ELR (cell line): ENCODE measurements at regions not wholly inside any gene's neighbourhood (a gene's known extent, or its start where the extent isn't known, plus 50 kb on each side); places are given as distances from the start of the nearest gene placed in this dataset.
"Not testable (repeated sequence)": the region's sequence is repeated elsewhere in the genome, so short reads cannot be mapped to it uniquely, and the experiment has no call there.

ENCODE experiments used
- DNase-seq: peaks from one replicate; pipeline ENCODE4 v3.0.0-alpha.2; 2015; ENCODE audit warnings: low read depth

DNA sequence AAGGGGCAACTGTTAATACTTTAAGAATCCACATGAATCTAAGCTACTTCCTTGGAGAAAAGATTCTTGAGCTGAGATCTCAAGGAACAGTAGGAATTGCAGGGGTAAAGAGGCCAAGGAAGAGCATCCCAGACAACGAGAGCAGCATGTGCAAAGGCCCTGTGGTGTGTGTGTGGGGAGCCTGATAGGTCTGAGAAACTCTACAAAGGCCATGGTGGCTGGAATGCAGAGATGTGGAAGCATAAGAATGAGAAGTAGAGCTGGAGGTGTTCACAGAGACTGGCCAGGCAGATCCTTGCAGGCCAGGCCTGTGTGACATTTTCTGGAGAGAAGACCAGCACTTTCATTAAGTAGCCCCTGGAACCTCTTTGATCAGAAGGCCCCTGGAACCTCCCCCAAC lies 105.8 kb upstream of the GRK3 start:
- DNase-seq = not testable (repeated sequence)

DNA sequence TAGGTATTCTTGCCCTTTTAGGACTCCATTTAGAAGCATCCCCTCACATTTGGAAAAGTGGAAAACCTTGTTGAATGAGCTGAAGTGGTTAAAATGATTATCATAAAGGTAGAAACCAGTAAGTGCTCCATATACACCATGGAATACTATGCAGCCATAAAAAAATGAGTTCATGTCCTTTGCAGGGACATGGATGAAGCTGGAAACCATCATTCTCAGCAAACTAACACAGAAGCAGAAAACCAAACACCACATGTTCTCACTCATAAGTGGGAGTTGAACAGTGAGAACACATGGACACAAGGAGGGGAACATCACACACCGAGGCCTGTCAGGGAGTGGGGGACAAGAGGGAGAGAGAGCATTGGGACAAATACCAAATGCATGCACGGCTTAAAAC lies 103.8 kb upstream of the GRK3 start:
- DNase-seq = not testable (repeated sequence)

DNA sequence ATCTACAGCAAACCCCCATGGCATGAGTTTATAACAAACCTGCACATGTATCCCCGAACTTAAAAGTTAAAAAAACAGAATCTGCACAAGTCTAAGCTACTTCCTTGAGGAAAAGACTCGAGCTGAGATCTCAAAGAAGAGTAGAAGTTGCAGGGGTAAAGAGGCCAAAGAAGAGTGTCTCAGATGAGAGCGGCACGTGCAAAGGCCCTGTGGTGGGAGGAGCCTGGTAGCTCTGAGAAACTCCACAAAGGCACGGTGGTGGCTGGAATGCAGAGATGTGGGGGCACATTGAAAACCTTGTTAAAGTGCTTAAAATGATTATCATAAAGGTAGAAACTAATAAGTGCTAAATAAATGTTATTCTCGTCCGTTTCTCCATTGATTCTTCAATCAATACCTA lies 103.2 kb upstream of the GRK3 start:
- DNase-seq = no peak

DNA sequence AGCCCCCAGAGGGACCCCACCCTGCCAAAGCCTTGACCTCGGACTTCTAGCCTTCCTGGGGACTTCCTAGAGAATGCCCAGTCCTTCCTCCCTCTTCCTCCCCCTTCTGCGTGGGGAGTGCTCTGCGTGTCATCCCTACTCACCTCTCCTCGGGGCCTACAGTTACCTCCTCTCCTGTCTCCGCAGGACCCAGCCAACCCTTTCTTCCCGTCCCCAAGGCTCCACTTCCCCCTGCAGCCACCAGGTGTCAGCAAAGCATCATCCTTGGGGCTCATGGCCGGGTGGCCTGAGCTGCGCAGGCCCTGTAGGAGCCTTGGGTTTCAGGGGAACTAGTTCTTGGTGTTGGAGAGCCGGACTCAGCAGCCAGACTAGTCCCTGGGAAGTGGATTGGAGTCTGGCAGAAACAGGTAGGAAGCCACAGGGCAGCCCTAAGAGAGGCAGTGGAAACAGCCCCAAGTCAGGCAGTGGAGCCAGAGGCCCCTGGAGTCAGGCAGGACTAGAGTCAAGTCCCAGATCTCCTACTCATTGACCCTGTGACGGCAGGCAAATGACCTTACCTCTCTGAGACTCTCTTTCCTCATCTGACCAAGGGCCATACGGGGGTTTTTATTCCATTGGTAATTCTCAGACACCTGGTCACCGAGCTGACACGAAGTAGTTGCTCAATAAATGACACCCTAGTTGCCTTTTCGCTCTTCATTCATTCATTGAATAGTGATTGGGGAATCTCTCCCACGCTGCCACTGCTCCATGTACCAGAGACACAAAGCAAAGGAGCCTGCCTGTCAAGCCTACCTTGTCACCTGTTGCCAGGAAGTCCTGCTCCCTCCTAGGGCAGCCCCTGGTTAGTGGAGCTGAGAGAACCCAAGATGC lies 101.8 kb upstream of the GRK3 start:
- DNase-seq = peak; percentile 76

DNA sequence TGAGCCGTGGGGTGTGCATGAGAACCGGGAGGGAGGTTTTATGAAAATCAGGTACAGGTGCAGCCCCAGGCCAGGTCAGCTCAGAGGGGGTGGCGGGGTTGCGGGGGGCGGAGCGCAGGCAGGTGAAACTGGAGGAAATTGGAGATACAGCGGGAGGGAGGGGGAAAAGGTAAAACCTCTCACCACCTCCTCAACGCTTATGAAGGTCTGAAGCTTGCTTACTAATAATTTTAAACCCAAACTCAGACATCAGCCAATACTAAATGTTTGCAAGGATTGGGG lies 101.2 kb upstream of the GRK3 start:
- DNase-seq = not testable (repeated sequence)

DNA sequence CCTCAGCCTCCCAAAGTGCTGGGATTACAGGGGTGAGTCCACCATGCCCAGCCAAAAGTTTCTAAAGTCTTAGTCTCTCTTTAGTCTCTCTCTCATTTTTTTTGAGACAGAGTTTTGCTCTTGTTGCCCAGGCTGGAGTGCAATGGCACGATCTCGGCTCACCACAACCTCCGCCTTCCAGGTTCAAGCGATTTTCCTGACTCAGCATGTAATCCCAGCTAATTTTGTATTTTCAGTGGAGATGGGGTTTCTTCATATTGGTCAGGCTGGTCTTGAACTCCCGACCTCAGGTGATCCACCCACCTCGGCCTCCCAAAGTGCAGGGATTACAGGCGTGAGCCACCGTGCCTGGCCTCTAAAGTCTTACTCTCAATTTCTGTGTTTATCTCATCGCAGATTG lies 100.1 kb upstream of the GRK3 start:
- DNase-seq = not testable (repeated sequence)

DNA sequence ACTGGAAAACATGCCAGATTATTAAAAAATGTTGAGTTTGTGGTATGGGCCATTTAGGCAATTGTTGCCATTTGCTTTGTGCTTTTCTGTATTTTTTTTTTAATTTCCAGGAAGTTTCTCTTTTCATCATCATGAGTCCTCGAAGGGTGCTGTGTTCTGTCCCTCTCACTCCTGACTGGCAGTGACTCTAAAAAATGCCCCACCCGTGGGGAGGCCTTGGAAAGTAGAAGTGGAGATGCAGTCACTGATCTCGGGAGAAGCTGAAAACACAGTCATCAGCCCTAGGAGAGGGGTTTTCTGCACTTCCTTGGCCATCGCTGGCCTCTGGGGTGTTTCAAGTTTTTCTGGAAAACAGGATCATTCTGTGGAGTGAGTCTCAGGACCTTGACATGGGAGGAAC lies 98.5 kb upstream of the GRK3 start:
- DNase-seq = no peak

DNA sequence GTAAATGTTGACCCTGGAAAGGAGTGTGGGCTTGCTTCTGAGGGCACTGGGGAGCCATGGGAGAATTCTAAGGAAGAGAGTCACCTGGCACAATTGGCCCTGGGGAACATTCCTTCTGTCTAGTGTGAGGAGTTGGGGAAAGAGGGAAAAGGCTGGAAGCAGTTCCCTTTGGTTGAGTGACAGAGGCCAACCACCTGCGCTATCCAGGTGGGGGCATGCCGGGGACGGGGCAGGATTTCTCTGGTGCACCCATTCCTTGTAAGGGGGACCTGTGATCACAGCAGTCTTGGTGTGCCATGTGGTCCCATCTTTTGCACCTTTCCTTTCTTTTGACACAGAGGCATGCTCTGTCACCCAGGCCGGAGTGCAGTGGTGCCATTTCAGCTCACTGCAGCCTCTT lies 92.1 kb upstream of the GRK3 start:
- no peak for DNase-seq

DNA sequence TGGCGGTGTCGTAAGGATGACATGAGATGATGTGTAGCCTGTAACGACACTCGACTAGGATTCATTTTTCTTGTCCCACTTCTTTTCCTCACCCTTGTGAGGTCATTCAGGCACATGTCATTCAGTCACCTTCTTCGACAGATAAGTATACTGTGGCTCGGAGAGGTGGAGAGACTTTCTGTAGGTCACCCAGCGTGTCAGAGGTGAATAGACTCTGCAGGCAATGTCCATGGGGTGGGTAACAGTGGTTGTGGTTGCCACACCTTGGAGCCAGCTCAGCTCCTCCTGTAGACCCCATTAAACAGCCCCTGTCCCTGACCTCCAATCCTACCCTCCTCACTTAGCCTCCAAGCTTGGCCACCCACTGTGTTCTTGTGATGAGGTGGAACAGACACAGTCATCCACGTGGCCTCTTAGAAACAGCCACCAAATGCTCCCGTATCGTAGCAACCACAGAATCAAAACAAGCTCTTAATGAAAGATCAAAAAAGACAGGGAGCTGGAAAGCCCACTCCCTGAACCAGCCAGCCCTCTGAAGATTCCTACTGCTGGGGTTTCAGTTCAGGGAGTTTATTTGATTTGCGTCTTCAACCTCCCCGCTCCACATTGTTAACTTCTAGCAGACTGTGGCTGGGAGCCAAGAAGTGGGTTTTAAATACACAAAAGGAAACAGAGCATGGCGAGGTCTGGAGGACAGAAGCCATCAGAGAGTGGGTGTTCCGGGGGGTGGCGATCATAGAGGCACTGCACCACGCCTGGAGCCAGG lies 89.0 kb upstream of the GRK3 start:
- no peak for DNase-seq

DNA sequence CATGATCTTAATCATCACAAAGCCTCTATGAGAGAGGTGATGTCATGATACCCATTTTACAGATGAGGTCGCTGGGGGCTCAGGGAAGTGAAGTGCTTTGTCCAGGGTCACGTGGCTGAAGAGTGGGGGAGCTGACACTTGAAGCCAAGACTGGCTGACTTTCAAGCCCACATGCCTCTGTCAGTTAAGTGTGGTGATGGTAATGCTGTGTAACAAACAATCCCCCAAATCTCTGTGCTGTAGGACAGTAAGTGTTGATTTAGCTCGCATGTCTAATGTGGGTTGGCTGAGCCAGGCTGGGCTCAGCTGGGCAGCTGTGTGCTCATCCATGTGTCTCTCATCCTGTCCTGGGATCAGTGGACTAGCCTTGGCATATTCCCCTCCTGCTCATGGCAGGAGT lies 87.1 kb upstream of the GRK3 start:
- no peak for DNase-seq

DNA sequence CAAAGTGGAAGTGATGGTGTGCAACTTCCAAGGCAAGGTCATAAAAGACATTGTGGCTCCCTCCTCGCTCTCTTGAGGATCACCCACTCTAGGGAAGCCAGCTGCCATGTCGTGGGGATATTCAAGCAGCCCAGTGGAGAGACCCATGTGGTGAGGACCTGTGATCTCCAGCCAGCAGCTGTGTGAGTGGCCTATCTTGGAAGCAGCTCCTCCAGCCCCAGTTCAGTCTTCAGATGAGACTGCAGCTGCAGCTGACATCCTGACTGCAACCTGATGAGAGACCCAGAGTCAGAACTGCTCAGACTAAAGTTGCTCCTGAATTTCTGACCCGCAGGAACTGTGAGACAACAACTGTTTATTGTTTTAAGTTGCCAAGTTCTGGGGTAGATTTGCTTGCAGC lies 86.4 kb upstream of the GRK3 start:
- no peak for DNase-seq

DNA sequence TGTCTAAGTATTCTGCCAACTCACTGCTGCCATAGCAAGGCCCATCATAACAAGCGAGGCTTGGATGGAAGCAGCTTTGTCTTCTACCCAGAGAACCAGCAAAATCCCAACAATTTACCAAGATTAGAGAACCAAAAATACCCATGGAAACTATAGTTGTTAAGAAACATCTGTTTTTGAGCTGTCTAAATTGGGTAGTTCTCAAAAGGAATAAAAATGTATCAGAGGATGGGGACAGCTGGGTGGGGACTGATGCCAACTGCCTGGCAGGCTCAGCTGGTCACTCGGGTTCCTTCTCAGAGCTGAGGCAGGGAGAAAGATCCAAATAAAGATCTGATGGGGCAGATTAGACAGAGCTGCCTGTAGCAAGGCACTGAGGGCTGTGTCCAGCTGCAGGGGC lies 85.9 kb upstream of the GRK3 start:
- no peak for DNase-seq

DNA sequence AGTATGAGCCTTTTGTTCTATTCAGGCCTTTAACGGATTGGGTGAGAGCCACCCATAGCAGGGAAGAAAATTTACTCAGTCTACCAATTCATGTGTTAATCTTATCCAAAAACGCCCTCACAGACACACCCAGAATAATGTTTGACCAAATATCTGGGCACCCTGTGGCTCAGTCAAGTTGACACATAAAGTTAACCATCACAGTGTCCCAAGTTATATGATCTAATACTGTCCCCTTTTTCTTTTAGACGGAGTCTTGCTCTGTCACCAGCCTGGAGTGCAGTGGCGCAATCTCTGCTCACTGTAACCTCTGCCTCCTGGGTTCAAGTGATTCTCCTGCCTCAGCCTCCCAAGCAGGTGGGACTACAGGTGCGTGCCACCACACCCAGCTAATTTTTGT lies 83.6 kb upstream of the GRK3 start:
- DNase-seq = not testable (repeated sequence)

DNA sequence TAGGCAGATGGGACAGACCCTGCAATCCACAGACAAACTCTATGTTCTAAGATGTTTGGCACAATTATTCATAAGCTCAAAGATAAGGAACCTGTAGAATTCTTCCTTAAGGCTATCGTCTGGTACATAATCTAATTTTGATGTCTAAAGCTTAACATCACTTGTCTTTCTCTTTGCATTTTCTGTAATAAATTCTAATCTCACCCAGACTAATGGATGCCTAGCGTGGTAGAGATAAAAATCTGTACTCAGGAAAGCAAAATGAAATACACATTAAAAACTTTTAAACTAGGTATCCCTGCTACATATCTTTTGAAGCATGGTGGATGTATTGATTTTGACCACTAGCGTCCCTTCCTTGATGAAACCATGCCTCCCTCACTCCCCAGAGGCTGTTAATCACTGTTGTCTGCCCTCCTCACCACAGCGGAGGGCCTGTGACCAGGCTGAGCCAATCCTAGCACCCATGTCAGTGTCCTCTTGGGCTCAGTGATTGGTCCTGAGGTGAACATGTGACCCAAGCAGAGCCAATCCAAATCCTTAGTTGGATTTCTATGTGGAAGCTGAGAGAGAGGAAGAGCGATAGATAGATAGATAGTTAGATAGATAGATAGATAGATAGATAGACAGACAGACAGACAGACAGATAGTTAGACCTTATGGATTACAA lies 82.2 kb upstream of the GRK3 start:
- DNase-seq = no peak

DNA sequence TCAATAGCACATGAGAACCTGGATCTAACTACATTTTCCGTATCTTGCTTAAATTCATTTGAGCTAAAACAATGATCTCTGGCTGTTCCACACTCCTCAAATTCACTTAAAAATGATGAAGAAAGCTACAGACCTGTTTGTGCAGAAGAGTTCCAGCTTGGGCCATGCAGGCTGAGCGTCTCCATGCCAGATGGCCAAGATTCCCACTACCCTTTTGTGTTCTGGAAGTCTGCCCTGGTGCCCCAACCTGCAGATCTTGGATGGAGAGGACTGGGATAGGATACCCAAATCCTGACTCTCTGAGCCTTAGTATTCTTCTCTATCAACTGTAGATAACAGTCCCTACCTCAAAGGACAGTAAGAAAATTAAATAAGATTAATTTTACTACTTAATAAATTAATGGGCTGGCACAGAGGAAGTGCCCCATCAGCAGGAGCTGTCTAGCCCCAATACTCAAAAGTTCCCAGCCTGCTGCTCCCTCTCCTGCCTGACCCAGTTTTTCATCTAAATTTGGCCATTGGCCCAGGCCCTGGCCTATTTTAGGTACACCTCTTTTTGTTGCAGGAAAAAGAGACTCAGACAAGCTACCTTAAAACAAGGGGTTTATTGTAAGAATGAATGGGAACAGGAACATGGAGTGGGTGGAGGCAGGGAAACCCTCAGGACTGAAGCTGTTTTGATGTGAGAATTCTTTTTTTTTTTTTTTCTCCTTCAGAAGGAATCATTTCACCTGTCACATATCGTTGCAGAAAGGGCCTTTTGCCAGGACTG lies 81.4 kb upstream of the GRK3 start:
- no peak for DNase-seq

DNA sequence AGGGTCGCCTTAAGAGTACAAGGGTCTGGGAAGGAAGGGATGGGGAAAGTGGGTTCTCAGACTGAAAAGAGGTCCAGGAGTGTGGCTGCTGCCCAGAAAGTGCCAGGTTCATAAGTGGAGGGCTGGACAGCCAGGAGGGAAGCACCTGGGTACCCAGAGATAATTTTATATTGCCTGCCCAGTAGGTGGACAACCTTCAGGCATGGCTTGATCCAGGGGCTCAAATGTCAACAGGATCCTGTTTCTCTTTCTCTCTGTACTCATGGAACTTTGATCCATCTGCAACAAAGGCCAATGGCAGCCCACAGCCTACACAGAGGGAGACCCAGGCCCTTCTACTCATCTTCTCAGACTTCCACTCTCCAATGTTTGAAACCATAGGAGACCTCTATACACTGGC lies 80.5 kb upstream of the GRK3 start:
- DNase-seq = no peak

DNA sequence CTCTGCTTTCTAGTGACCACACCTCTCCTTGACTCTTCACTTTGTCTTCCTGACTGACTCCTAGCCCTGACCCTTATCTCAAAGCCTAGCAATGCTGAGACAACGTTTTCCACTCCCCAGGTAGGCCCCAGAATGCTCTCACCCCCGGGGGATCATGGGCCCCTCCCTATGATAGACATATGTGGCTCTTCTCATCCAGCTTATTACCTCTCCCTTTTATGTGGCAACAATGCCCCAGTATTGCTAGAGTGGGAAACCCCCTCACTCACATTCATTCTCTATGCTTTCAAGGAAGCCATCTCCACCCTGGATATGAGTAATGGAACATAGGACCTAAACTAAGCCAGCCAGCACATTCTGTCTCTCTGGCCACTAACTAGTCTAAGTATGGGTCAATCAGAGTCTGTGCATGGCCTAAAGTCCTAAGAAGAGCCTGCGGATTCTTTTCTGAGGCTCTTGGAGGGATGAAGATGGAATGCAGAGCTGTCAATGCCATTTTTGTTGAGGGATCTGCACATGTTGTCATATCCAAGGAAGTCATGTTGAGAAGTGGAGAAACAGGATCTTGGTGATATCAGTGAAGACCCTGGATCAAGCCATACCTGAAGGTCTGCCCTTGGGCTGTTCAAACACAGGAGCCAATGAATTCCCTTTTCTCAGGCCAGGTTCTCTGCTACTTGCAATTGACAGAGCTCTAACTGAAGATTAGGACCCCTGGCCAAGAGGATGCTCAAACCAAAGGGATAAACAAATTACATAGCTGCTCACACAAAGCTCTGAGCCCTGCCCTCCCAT lies 79.8 kb upstream of the GRK3 start:
- DNase-seq = no peak

DNA sequence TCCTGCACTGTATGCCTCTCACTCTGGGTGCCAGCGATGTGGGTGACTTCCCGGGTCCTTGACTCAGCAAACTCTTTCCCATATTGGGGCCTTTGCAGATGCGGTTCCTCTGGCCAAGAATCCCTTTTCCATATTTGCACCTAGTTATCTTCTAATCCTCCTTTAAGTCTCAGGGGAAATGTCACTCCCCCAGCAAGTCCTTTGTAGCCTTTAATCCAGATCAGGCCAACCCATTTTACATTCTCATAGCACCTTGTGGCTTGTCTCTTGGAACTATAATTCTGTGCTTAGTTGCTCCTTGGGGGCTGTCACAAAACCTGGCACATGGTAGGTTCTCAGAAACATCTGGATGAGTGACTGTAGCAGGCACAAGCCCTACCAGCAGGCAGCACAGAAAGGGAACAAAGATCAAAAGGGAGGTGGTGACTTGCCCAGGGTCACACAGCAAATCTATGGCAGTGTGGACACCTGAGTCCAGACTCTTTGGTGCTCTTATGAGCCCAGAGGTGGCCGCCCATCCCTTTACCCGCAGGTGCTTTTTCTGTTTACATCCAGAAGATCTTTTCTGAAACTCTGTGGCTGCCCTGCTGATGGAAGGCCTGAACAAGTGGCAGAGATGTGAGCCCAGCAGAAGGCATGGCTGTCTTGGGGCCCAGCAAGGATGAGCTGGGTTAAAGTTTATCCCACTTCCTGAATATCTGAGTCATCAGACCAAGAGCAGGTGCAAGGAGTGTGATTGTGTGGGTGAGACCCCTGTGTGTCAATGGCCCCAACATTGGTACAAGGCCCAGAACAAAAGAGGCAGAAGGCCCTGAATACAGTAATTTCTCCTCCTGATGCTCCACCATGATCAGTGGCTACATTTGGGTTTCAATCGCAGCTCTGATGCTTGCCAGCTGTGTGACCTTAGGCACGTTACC lies 78.6 kb upstream of the GRK3 start:
- DNase-seq = no peak

DNA sequence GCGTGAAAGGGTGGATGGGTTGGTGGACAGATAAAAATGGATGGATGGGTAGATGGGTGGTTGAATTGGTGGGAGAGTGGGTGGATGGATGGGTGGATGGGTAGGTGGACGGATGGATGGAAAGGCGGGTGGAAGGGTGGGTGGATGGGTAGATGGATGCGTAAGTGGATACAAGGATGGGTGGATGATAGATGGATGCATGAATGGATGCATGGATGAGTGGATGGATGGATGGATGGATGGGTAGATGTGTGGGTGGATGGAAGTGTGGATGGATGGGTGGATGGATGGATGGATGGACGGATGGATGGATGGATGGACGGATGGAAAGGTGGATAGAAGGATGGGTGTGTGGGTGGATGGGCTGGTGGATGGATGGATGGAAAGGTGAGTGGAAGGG lies 77.0 kb upstream of the GRK3 start:
- no peak for DNase-seq

DNA sequence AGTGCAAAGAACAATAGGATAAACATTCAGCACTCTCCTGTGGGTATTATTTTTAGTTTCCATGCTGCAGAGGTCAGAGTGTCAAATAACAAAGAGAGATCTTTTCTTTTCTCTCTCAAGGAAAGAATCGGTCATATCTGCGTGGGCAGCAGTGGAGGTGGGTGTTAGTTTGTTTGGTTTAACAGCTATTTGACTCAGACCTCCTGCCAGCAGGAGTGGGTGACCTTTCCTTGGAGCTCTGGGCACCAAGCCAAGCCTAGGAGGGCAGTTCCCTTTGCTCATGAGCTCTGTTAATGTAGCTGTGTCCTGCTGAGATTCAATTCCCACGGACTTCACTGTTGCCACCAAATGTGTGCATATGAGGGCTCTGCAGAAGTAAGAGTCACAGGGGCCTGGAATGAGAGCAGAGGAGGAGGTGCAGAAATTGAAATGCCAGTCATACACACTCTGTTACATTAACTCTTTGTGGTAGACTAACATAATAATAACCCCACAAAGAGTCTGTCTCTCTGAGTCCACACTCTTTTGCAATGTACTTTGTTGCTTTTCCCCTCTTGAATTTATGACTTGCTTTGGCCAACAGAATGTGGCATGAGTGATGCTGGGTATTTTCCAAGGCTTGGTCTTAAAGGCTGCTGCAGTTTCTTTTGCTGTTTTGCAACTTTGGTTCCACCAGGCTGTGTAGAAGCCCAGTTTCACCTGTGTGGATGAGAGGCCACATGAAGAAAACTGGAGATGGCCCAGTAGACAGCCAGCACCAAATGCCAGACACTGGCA lies 76.0 kb upstream of the GRK3 start:
- peak; percentile 50 for DNase-seq
